GM18520 (cell line): ENCODE measurements at regions not wholly inside any gene's neighbourhood (a gene's known extent, or its start where the extent isn't known, plus 50 kb on each side); places are given as distances from the start of the nearest gene placed in this dataset.

Experiments used
- ATAC-seq: cut with Tn5 transposase; IDR thresholded peaks from one replicate; pipeline ENCODE4 v1.9.1; 2021; ENCODE audit not compliant: unreplicated experiment

GRCh38 chr15:95359966-95360365 is 970.5 kb upstream of the NR2F2 start:
- ATAC-seq = no peak

DNA sequence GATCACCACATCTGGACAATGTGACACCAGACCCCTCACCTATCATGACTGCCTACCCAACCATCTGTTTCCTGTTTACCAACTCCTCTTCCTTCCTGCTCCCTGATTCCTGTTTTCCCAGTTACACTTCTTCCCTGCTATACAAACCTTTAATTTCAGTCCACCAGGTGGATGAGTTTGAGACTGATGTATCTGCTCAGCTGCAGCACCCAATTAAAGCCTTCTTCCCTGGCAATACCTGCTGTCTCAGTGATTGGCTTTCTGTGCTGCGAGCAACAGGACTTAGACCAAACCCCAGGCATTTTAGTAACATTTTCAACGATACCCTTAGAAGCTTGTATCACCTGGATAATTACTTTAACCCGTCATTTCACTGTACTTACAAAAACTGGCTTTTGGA is 968.2 kb upstream of the NR2F2 start:
- no peak for ATAC-seq

DNA sequence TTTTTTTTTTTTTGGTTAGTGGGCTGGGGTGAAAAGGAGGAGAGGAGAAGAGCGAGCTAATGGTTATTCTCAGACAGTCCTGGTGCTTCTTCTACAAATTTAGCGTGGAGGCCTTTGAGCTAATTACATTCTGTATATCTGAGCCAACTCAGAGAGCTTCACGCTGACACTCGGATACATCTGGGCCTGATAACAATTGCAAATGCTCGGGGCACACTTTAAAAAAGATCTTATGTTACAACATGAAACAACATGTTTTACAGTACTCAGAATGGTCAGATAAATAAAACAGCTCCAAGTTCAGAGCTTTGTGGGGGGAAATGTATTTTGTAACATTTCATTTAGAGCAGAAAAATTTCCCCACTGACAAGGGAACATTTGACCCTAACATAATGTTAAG is 966.9 kb upstream of the NR2F2 start:
- no peak for ATAC-seq

- no peak for ATAC-seq
These were observed 964.9 kb upstream of the NR2F2 start for GRCh38 chr15:95365511-95366107.

- ATAC-seq = no peak
These were observed 962.3 kb upstream of the NR2F2 start for GRCh38 chr15:95368191-95368590.

- no peak for ATAC-seq
These were observed 961.5 kb upstream of the NR2F2 start for GRCh38 chr15:95368755-95369601.

DNA sequence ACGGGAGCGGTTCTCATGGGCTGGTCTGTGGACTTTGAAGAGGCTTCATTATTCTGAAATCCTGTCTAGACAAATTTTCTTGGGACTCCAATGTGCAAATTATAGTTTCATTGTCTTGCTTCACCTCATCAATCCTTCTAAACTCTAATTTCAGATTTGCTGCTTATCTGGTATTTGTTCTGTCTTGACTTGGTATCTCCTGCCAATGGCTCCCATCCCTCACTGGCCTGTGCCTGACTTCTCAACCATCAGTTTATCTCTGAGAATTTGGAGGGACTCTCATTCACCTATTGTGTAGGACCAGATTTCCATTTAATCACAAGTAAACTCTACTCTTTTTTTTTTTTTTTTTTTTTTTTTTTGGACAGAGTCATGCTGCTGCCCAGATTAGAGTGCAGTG is 960.2 kb upstream of the NR2F2 start:
- no peak for ATAC-seq

- ATAC-seq = no peak
These were observed 958.8 kb upstream of the NR2F2 start for GRCh38 chr15:95371664-95372063.

GRCh38 chr15:95375281-95375680 is 955.2 kb upstream of the NR2F2 start:
- no peak for ATAC-seq

DNA sequence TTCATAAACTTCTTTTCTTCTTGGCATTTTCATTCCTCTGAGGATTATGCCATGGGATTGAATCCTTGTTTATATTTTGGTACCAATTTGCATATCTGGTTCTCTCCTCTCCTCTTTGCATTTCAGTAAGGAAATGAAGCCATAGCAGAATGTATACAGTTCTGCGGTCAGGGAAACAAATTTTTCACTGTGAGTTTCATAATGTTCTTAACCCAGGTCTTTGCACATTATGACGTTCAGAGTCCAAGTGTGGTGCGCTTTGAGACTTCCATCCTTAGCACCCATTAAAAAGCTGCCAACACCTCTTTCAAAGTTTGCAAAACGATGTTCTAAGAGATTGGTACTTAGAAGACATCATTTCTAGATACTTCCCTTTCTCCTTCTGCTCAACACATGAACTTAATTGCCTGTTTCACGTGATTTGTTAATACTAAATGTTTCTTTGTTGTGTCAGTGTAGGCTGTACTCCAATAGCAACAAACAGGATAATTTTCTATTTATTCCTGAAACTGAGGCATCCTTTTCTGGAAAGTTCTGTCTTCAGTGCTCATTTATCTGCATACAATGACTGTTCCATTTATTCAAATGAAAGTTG is 953.1 kb upstream of the NR2F2 start:
- no peak for ATAC-seq

DNA sequence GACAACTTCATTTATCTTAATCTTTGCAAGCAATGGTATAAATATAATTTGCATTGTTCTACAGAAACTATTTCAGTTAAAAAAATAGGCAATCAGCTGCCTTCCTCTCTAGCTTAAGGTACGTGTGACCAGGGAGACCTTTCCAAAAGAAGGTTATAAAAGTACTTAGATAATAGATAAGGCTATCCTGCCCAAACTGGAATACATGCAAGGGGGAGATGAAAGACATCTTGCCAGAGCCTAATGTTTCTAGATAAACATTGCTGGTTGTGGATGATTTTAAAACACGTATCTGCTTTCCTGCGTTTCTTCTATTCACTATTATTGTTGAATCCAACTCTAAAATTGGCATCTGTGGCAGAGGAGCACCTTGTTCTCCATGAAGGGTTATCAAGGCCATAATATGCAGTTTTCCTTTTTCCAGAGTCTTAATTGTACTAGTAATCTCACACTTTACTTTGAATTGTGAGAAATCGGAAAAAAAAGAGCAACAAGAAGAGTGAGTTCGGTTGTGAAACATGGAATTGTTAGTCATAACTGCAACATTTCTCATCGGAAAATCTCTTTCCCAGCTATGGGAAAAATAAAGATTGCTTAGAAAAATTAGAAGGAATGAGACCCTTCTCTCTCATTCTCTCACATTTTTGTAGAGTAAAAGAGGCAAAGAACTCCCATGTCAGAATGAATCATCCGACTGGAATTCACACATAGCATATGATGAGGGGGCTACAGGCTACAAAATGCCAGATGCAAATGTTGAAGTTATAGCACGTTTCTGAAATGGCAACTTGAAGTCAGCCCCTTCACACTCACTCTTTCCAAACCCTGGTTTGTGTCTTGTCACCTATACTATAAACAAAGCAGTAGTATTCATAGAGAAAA is 936.1 kb upstream of the NR2F2 start:
- no peak for ATAC-seq

DNA sequence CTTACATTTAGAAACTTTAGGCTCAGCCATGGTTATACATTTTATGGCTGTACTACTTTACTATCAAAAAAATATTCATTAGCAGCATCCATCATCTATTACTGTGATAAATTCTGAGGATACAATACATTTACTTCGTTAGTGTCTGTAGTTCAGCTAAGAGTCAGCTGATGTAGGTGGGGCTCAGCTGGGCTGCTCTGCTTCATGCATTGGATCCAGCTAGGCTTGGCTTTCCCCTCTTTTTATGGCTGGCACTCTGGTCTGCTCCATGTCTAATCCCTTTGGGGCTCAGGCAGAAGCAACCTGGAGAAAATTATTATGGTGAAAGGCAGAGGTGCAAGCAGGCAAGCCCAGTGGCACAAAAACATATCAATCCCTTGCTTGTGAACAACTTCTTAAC is 930.1 kb upstream of the NR2F2 start:
- ATAC-seq = no peak

DNA sequence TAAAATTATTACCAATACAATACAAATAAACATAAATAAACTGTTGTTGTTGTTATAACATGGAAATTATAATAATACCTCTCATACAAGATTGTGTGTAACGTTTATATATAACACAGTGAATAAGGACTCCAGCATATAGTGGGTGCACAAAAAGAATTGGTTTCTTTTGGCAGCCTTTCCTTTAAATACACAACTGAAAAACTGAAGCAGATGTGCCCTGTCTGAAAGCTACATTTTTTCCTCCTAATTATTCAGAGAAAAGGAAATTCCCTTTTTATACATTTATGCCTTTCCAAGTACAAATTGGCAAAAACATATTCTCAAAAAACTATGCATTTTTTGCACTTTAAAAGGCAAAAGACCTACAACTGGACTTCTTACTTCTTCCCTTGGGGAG is 928.9 kb upstream of the NR2F2 start:
- ATAC-seq = no peak

DNA sequence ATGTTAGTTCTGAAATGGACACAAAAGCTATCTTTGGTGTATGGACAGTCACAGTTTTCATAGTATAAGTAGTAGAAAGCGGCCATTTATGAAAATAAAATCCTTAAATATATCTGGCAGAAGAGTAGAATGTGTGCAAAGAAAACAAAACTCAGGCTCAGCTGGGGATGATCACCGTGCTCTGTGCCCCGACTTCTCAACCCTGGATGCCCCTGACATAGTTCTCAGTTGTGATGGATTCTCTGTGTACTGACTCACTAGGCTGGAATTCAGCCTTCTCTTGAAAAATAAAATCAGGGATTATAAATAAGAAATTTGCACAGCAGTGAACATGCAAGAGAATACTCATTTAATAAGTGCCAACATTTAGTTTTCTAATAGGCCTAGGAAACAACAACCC is 925.1 kb upstream of the NR2F2 start:
- ATAC-seq = no peak

GRCh38 chr15:95407534-95407933 is 923.0 kb upstream of the NR2F2 start:
- ATAC-seq = no peak

DNA sequence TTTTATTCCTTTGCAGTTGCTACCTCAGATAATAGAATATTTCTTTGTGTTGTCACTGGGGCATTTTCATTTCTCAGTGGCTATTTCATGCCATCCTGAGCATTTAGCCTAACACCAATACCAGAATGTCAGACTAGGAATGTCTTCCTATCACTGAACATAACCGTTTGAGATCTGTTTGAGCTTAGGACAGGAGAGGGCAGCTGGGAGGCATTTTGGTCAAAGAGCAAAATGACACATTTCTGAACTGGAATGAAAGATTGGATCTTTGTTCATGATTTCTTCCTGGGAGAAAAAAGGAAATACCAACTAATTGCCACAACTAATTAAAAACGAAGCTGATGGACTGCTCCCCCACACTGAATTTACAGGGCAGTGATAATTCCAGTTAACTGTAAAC is 921.3 kb upstream of the NR2F2 start:
- ATAC-seq = no peak

DNA sequence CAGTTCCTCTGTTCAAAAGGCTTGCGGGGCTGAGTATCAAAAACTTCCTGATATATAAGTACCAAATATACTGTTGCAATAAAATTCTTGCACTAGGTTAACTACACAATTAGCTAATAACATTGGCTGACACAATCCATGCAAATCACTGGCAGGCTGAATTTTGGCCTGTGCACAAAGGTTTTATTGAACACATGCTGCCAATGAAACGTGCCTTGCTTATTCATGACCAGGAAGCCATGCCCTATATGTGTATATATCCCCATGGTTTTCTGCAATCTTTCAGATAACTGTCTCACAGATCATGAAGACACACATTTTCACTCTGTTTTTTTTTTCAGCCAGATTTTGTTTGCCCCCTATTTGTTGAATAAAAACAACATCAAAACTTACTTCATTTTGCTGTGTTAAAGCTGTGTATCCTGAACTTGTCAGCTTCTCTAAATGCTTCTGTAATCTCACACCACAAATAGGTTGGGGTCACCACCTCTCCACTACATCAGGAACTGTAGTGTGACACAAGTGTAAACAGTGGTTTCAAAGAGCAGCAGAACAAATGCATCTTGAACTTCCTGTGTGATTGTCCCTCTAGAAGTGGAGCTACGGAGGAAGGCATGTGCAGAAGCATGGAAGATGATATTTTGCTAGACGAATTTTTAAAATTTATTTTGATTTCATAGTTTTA is 920.7 kb upstream of the NR2F2 start:
- ATAC-seq = no peak

DNA sequence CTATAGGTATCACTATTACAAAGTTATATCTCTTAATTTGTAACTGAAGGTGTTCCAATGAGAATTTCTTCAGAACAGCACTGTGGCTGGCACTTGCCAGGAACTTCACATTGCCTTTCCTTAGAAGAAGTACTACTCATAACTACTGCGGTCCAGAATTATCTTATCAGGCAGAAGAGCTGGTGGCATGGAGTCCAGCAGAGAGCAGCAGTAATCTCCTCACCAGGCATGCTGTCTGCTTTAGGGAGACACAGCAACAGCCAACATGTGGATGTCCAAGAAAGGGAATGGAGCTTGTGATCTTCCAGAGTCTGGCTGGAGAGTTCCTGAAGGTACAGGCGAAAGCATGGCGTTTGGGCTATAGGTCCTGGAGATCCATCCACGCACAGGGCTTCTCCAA is 919.7 kb upstream of the NR2F2 start:
- no peak for ATAC-seq

DNA sequence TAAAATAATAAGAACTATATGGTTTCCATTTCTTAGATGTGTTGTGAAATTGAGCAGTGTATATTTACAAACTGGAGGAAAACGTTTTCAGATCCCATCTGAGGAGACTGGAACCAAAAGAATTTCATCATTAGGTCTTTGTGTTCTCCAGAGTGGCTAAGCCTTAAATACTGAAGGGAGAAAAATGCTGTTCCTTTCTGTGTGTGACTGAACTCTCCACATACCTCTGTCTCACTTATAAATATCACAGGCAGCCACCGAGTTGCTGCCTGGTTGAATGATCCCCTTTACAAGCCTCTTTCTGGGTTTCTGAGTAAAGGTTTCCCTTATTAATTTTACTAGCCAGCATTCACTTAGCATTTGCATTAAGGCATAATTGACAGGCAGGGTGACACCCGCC is 913.9 kb upstream of the NR2F2 start:
- ATAC-seq = no peak

- ATAC-seq = no peak
These were observed 912.7 kb upstream of the NR2F2 start for GRCh38 chr15:95417761-95418160.

DNA sequence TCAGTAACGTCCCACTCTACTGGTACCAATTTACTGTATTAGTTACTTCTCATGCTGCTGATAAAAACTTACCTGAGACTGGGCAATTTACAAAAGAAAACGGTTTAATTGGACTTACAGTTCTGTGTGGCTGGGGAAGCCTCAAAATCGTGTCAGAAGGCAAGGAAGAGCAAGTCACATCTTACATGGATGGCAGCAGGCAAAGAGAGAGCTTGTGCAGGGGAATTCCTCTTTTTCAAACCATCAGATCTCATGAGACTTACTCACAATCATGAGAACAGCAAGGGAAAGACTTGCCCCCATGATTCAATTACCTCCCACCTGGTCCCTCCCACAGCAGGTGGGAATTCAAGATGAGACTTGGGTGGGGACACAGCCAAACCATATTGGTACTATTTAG is 908.2 kb upstream of the NR2F2 start:
- no peak for ATAC-seq
